ENCODE measurements at regions not wholly inside any gene's neighbourhood (a gene's known extent, or its start where the extent isn't known, plus 50 kb on each side); places are given as distances from the start of the nearest gene placed in this dataset.

DNA sequence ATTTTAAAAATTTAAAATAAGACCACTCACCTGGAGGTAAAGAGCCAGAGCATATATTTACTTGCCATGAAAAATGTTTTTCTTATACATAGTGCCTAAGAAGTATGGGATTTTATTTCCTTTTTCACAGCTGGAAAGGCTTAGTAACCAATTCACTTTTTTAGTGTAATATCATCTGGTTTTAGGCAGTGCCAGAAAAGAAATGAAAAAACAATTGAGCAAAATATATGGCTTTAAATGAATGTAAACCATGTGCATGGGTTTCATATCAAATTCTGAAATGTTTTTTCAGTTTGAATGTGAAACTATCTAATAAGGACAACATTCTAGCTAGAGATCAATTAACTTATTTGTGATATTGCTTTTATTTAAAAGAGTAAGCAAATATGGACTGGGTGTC lies 672.4 kb upstream of the ADAMTS5 start:
- TF ChIP-seq, protein P1, sequence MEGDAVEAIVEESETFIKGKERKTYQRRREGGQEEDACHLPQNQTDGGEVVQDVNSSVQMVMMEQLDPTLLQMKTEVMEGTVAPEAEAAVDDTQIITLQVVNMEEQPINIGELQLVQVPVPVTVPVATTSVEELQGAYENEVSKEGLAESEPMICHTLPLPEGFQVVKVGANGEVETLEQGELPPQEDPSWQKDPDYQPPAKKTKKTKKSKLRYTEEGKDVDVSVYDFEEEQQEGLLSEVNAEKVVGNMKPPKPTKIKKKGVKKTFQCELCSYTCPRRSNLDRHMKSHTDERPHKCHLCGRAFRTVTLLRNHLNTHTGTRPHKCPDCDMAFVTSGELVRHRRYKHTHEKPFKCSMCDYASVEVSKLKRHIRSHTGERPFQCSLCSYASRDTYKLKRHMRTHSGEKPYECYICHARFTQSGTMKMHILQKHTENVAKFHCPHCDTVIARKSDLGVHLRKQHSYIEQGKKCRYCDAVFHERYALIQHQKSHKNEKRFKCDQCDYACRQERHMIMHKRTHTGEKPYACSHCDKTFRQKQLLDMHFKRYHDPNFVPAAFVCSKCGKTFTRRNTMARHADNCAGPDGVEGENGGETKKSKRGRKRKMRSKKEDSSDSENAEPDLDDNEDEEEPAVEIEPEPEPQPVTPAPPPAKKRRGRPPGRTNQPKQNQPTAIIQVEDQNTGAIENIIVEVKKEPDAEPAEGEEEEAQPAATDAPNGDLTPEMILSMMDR (IDR thresholded peaks at IDR 0.05) = no peak
- TF ChIP-seq POLR2AphosphoS5 (IDR thresholded peaks at IDR 0.05) = no peak

All from suprapubic skin (tissue), 3 donors.